Neural cell (in vitro differentiated cells): ENCODE measurements at regions not wholly inside any gene's neighbourhood (a gene's known extent, or its start where the extent isn't known, plus 50 kb on each side); places are given as distances from the start of the nearest gene placed in this dataset.

Source experiments
- CTCF ChIP-seq: fragments of 450-650 bp; IDR thresholded peaks from 2 replicates; pipeline ENCODE4 v1.5.1; 2014; ENCODE audit warnings: antibody characterized with exemption, mild to moderate bottlenecking, moderate library complexity; ENCODE audit not compliant: poor library complexity, severe bottlenecking
- EZH2 ChIP-seq: fragments of 200-600, 300-800 bp; shearing (Covaris generic), sonication (generic); IDR thresholded peaks from 2 replicates; pipeline ENCODE4 v1.6.1; 2014; ENCODE audit warnings: antibody characterized with exemption, low read length, borderline replicate concordance, mild to moderate bottlenecking; ENCODE audit not compliant: insufficient read depth, poor library complexity, severe bottlenecking
- POLR2AphosphoS5 ChIP-seq: IDR thresholded peaks from 2 replicates; pipeline ENCODE4 v1.6.1; 2012
- RAD21 ChIP-seq: fragments of 450-650 bp; conservative IDR thresholded peaks from 2 replicates; pipeline ENCODE4 v1.6.1; 2014; ENCODE audit warnings: antibody characterized with exemption, mild to moderate bottlenecking, moderate library complexity
- REST ChIP-seq: IDR thresholded peaks from 2 replicates; pipeline ENCODE4 v1.6.1; 2012; ENCODE audit warnings: borderline replicate concordance
- TAF1 ChIP-seq: IDR thresholded peaks from 2 replicates; pipeline ENCODE4 v1.6.1; 2012; ENCODE audit warnings: low read depth

GRCh38 chr16:66028510-66029216 lies 337.8 kb upstream of the CDH5 start:
- TF ChIP-seq POLR2AphosphoS5 (no peak), CTCF (no peak), TAF1 (no peak), RAD21 (no peak), EZH2 (no peak), REST (no peak)
